ENCODE measurements at regions not wholly inside any gene's neighbourhood (a gene's known extent, or its start where the extent isn't known, plus 50 kb on each side); places are given as distances from the start of the nearest gene placed in this dataset.
A peak's percentile ranks its signal among the peaks of the same experiment; 100 is the strongest.

- DNase-seq (ENCODE audit: low spot score): no peak
Observed at GRCh38 chr18:61618816-61619215, 274.0 kb downstream of the RNF152 start.

- no peak for DNase-seq (ENCODE audit: low spot score)
Observed at GRCh38 chr18:61616111-61616610, 276.6 kb downstream of the RNF152 start.

- no peak for DNase-seq (ENCODE audit: low spot score)
Observed at GRCh38 chr18:61612517-61612916, 279.3 kb downstream of the CDH20 start.

- no peak for DNase-seq (ENCODE audit: low spot score)
Observed at GRCh38 chr18:61609131-61609530, 275.9 kb downstream of the CDH20 start.

- peak; percentile 12 for DNase-seq (ENCODE audit: low spot score)
Observed at GRCh38 chr18:61608316-61608715, 275.1 kb downstream of the CDH20 start.

- DNase-seq (ENCODE audit: low spot score): no peak
Observed at GRCh38 chr18:61607867-61608266, 274.6 kb downstream of the CDH20 start.

GRCh38 chr18:61606759-61607158, 273.5 kb downstream of the CDH20 start:
- DNase-seq (ENCODE audit: low spot score): peak; percentile 69

GRCh38 chr18:61606068-61606660, 272.9 kb downstream of the CDH20 start:
- DNase-seq (ENCODE audit: low spot score): peak; percentile 54

- no peak for DNase-seq (ENCODE audit: low spot score)
Observed at GRCh38 chr18:61605376-61606067, 272.3 kb downstream of the CDH20 start.

Data from umbilical cord (tissue), 1 donor.